A549 (cell line): ENCODE measurements at regions not wholly inside any gene's neighbourhood (a gene's known extent, or its start where the extent isn't known, plus 50 kb on each side); places are given as distances from the start of the nearest gene placed in this dataset.

Experiments used
- JUNB ChIP-seq: fragments of >200 bp; sonication (Bioruptor Twin); formaldehyde crosslinking; IDR thresholded peaks from 2 replicates; pipeline ENCODE4 v1.6.1; 2016
- POLR2A ChIP-seq: IDR thresholded peaks from 2 replicates; pipeline ENCODE4 v1.6.1; 2012; ENCODE audit warnings: mild to moderate bottlenecking, low read length
- RAD21 ChIP-seq, 2 experiments: fragments of >200 bp in 1 of 2; sonication (Bioruptor Twin) in 1 of 2; formaldehyde crosslinking in 1 of 2; IDR thresholded peaks in 1 of 2; conservative IDR thresholded peaks in 1 of 2; 2 replicates in 1 of 2; 3 replicates in 1 of 2; pipeline ENCODE4 v1.6.1; 2012 to 2018; ENCODE audit warnings: inconsistent platforms in 1 of 2
- SREBF2 ChIP-seq: fragments of 450-650 bp; IDR thresholded peaks from 2 replicates; pipeline ENCODE4 v1.6.1; 2014; ENCODE audit warnings: mild to moderate bottlenecking, moderate library complexity
- TF ChIP-seq, protein P1 (sequence below): fragments of 200-600 bp; sonication (generic); IDR thresholded peaks from 2 replicates; pipeline ENCODE4 v1.6.1; 2016; ENCODE audit warnings: antibody characterized with exemption, mild to moderate bottlenecking, moderate library complexity
- TF ChIP-seq, protein P2 (sequence below): fragments of >200 bp; sonication (Bioruptor Twin); formaldehyde crosslinking; IDR thresholded peaks from 3 replicates; pipeline ENCODE4 v1.5.1; 2016

DNA sequence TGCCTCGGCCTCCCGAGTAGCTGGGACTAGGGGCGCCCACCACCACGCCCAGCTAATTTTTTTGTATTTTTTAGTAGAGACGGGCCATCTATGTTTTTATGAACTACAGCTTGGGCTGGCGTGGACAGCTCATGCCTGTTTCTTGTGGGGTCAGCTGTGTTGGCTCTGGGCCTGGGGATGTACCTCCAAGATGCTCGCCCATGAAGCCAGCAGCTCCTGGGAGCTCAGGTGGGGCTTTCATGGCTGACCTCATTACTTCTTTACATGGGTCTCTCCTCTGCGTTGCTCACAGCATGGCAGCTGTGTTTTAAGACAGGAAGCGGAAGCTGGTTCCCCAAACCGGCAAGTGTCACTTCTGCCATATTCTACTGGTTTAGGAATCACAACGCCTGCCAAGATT, 203.1 kb downstream of the SOX11 start:
- no peak for TF ChIP-seq POLR2A
- TF ChIP-seq, protein P1, sequence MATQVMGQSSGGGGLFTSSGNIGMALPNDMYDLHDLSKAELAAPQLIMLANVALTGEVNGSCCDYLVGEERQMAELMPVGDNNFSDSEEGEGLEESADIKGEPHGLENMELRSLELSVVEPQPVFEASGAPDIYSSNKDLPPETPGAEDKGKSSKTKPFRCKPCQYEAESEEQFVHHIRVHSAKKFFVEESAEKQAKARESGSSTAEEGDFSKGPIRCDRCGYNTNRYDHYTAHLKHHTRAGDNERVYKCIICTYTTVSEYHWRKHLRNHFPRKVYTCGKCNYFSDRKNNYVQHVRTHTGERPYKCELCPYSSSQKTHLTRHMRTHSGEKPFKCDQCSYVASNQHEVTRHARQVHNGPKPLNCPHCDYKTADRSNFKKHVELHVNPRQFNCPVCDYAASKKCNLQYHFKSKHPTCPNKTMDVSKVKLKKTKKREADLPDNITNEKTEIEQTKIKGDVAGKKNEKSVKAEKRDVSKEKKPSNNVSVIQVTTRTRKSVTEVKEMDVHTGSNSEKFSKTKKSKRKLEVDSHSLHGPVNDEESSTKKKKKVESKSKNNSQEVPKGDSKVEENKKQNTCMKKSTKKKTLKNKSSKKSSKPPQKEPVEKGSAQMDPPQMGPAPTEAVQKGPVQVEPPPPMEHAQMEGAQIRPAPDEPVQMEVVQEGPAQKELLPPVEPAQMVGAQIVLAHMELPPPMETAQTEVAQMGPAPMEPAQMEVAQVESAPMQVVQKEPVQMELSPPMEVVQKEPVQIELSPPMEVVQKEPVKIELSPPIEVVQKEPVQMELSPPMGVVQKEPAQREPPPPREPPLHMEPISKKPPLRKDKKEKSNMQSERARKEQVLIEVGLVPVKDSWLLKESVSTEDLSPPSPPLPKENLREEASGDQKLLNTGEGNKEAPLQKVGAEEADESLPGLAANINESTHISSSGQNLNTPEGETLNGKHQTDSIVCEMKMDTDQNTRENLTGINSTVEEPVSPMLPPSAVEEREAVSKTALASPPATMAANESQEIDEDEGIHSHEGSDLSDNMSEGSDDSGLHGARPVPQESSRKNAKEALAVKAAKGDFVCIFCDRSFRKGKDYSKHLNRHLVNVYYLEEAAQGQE = no peak
- TF ChIP-seq RAD21 (conservative IDR thresholded peaks at IDR 0.05 in 1 of 2, IDR thresholded peaks at IDR 0.05 in 1 of 2) = no peak
- no peak for TF ChIP-seq SREBF2
- TF ChIP-seq, protein P2, sequence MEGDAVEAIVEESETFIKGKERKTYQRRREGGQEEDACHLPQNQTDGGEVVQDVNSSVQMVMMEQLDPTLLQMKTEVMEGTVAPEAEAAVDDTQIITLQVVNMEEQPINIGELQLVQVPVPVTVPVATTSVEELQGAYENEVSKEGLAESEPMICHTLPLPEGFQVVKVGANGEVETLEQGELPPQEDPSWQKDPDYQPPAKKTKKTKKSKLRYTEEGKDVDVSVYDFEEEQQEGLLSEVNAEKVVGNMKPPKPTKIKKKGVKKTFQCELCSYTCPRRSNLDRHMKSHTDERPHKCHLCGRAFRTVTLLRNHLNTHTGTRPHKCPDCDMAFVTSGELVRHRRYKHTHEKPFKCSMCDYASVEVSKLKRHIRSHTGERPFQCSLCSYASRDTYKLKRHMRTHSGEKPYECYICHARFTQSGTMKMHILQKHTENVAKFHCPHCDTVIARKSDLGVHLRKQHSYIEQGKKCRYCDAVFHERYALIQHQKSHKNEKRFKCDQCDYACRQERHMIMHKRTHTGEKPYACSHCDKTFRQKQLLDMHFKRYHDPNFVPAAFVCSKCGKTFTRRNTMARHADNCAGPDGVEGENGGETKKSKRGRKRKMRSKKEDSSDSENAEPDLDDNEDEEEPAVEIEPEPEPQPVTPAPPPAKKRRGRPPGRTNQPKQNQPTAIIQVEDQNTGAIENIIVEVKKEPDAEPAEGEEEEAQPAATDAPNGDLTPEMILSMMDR = no peak
- TF ChIP-seq JUNB = no peak
